OCI-LY3 (cell line): ENCODE measurements at regions not wholly inside any gene's neighbourhood (a gene's known extent, or its start where the extent isn't known, plus 50 kb on each side); places are given as distances from the start of the nearest gene placed in this dataset.

Source experiments
- CTCF ChIP-seq: fragments of 200-600, 300-600 bp; sonication (generic); IDR thresholded peaks from 2 replicates; pipeline ENCODE4 v1.5.1; 2014; ENCODE audit warnings: antibody characterized with exemption, low read length, low read depth
- EZH2phosphoT487 ChIP-seq: fragments of 200-600 bp; shearing (Covaris generic); IDR thresholded peaks from 2 replicates; pipeline ENCODE4 v1.6.1; 2018; ENCODE audit warnings: antibody characterized with exemption, mixed run types, low read depth

GRCh38 chr1:30183006-30183405, 540.4 kb downstream of the MATN1 start:
- TF ChIP-seq CTCF (no peak), EZH2phosphoT487 (no peak)
